ENCODE measurements at regions not wholly inside any gene's neighbourhood (a gene's known extent, or its start where the extent isn't known, plus 50 kb on each side); places are given as distances from the start of the nearest gene placed in this dataset.
"Not testable (repeated sequence)": the region's sequence is repeated elsewhere in the genome, so short reads cannot be mapped to it uniquely, and the experiment has no call there.

DNA sequence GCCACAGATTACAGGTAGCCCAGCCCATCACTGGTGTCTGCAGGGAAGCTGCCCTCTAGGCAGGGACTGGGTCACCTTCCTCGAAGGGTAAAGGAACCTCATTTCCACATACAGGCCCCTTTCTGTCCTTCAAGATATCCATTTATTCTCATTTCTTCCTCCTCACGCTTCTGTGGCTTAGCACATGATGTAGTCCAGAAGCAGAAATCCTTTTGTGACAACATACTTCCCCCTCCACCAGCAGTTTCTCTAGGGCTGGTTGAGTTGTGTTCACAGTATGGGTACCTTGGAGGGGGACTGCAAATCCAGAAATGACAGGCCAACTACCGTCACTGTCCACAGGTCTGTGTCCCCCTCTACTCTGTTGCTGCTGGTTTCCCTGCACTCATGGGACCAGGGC lies 364.9 kb downstream of the ANAPC1 start:
- no peak overlapping the region for H3K27ac ChIP-seq (ENCODE audit: low read depth, low read length, poor library complexity, severe bottlenecking)
- no peaks in the 10 kb centered on the region for H3K9me3 ChIP-seq (ENCODE audit: low read length)
- no peak overlapping the region for H2AFZ ChIP-seq (ENCODE audit: low read length)
- ChIA-PET POLR2A (no interaction called here), CTCF (ENCODE audit: unreplicated experiment) (no interaction called here)
- H3K4me3 ChIP-seq (ENCODE audit: low read depth, low read length, poor library complexity, severe bottlenecking) = no peak overlapping the region
- no peaks in the 10 kb centered on the region for H3K4me1 ChIP-seq (ENCODE audit: insufficient read depth, low read length, poor library complexity, severe bottlenecking)
- H3K79me2 ChIP-seq (ENCODE audit: insufficient read depth, low read depth, low read length) = no peaks in the 10 kb centered on the region
- no peak for DNase-seq (ENCODE audit: low spot score)
- TF ChIP-seq, protein P1, sequence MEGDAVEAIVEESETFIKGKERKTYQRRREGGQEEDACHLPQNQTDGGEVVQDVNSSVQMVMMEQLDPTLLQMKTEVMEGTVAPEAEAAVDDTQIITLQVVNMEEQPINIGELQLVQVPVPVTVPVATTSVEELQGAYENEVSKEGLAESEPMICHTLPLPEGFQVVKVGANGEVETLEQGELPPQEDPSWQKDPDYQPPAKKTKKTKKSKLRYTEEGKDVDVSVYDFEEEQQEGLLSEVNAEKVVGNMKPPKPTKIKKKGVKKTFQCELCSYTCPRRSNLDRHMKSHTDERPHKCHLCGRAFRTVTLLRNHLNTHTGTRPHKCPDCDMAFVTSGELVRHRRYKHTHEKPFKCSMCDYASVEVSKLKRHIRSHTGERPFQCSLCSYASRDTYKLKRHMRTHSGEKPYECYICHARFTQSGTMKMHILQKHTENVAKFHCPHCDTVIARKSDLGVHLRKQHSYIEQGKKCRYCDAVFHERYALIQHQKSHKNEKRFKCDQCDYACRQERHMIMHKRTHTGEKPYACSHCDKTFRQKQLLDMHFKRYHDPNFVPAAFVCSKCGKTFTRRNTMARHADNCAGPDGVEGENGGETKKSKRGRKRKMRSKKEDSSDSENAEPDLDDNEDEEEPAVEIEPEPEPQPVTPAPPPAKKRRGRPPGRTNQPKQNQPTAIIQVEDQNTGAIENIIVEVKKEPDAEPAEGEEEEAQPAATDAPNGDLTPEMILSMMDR (conservative IDR thresholded peaks at IDR 0.05; ENCODE audit: low read length) = no peak
- no peak for TF ChIP-seq EZH2phosphoT487 (IDR thresholded peaks at IDR 0.05; ENCODE audit: borderline replicate concordance, low read depth, low read length)
- H4K20me1 ChIP-seq (ENCODE audit: insufficient read depth, low read length) = no peaks in the 10 kb centered on the region
- H3K9me2 ChIP-seq (ENCODE audit: insufficient read depth, low read length) = no peaks in the 10 kb centered on the region
- BruUV-seq (replicated peaks) = no TSS peak
- intact Hi-C loops (cut with micrococcal nuclease; ENCODE audit: unreplicated experiment) = no loop called here
- no peak overlapping the region for H3K4me2 ChIP-seq (ENCODE audit: low read length)
- no peaks in the 10 kb centered on the region for H3K36me3 ChIP-seq (ENCODE audit: insufficient read depth, low read length)

DNA sequence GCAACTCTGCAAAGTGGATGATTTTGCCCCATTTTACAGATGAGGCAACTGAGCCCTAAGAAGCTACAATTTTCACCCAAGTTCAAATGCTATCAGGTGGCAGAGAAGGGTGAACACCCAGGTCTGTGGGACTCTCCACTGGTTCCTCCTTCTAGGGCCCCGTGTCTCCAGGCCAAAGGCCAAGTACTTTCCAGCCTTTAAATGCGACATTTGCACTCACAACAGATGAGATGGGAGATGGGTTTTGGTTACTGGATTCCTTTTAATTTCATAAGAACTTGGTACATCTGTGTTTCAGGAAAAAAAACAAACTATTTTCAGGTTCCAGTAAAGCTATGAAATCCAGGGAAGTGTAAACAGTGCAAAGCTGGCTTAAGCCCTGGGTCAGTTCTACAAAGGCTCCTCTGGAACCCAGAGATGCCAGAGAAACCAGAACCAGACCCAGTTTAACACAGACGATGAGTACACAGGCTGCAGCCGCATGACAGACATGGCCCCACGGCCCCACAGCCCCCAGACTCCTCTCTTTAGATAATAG lies 361.7 kb downstream of the ANAPC1 start:
- no peak overlapping the region for H3K4me3 ChIP-seq (ENCODE audit: low read depth, low read length, poor library complexity, severe bottlenecking)
- ChIA-PET CTCF (ENCODE audit: unreplicated experiment) (no interaction called here), POLR2A (no interaction called here)
- no TSS peak for BruUV-seq (replicated peaks)
- H4K20me1 ChIP-seq (ENCODE audit: insufficient read depth, low read length) = no peaks in the 10 kb centered on the region
- DNase-seq (ENCODE audit: low spot score) = no peak
- intact Hi-C loops (cut with micrococcal nuclease; ENCODE audit: unreplicated experiment) = no loop called here
- H3K4me1 ChIP-seq (ENCODE audit: insufficient read depth, low read length, poor library complexity, severe bottlenecking) = no peaks in the 10 kb centered on the region
- H3K79me2 ChIP-seq (ENCODE audit: insufficient read depth, low read depth, low read length) = no peaks in the 10 kb centered on the region
- no peak overlapping the region for H3K27ac ChIP-seq (ENCODE audit: low read depth, low read length, poor library complexity, severe bottlenecking)
- no peak for TF ChIP-seq EZH2phosphoT487 (IDR thresholded peaks at IDR 0.05; ENCODE audit: borderline replicate concordance, low read depth, low read length)
- TF ChIP-seq, protein P1 (conservative IDR thresholded peaks at IDR 0.05; ENCODE audit: low read length) = no peak
- no peak overlapping the region for H3K4me2 ChIP-seq (ENCODE audit: low read length)
- no peaks in the 10 kb centered on the region for H3K9me3 ChIP-seq (ENCODE audit: low read length)
- no peaks in the 10 kb centered on the region for H3K9me2 ChIP-seq (ENCODE audit: insufficient read depth, low read length)
- H3K36me3 ChIP-seq (ENCODE audit: insufficient read depth, low read length) = no peaks in the 10 kb centered on the region
- no peak overlapping the region for H2AFZ ChIP-seq (ENCODE audit: low read length)

DNA sequence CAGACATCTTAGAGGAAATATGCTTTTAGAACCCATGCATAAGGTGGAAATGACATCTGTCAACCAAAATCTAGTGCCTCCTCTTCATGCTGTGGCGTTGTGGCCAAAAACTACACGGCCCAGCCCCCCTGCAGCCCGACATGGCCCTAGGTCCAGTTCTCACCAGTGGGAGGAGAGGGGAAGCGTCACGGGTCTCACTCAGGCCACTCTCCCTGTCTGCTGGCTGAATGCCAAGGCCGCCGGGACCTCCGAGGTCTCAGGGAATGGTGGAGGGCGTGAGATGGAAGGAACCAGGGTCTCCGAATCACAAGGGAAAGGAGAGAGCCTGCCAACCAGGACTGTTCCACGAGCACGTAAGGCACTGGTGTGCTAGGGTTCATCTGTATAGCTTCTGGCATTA lies 361.0 kb downstream of the ANAPC1 start:
- Histone ChIP-seq H3K4me2 (ENCODE audit: low read length) (no peak overlapping the region), H3K4me3 (ENCODE audit: low read depth, low read length, poor library complexity, severe bottlenecking) (no peak overlapping the region)
- no peak for DNase-seq (ENCODE audit: low spot score)

DNA sequence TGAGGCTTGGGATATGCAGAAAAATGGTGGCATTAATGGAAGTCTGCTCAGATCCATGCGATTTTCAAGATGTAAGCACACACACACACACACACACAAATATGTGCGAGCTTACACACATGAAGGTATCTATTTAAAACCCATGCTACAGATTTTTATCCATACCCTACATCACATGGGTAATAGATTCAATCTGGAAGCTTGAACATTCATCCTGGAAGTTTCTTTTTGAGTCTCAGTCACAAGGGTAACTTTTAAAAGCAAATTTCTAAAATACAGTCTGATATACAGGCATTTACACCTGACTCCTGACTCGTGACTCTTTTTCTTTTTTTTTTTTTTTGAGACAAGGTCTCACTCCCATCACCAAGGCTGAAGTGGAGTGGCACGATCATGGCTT lies 359.0 kb downstream of the ANAPC1 start:
- CTCF ChIA-PET (ENCODE audit: unreplicated experiment); intact Hi-C loops (cut with micrococcal nuclease; ENCODE audit: unreplicated experiment); POLR2A ChIA-PET; DNase-seq (ENCODE audit: low spot score); H4K20me1 ChIP-seq (ENCODE audit: insufficient read depth, low read length); H3K27ac ChIP-seq (ENCODE audit: low read depth, low read length, poor library complexity, severe bottlenecking); H3K9me2 ChIP-seq (ENCODE audit: insufficient read depth, low read length); H3K4me3 ChIP-seq (ENCODE audit: low read depth, low read length, poor library complexity, severe bottlenecking); H2AFZ ChIP-seq (ENCODE audit: low read length); H3K4me1 ChIP-seq (ENCODE audit: insufficient read depth, low read length, poor library complexity, severe bottlenecking); H3K4me2 ChIP-seq (ENCODE audit: low read length); BruUV-seq (replicated peaks); H3K79me2 ChIP-seq (ENCODE audit: insufficient read depth, low read depth, low read length); H3K36me3 ChIP-seq (ENCODE audit: insufficient read depth, low read length); H3K9me3 ChIP-seq (ENCODE audit: low read length): not testable (repeated sequence)

More for the DNA sequence above, 361.0 kb downstream of the ANAPC1 start:
- BruUV-seq (replicated peaks) = no TSS peak
- ChIA-PET POLR2A (no interaction called here), CTCF (ENCODE audit: unreplicated experiment) (no interaction called here)
- H3K9me2 ChIP-seq (ENCODE audit: insufficient read depth, low read length) = no peaks in the 10 kb centered on the region
- no peaks in the 10 kb centered on the region for H3K79me2 ChIP-seq (ENCODE audit: insufficient read depth, low read depth, low read length)
- H3K27ac ChIP-seq (ENCODE audit: low read depth, low read length, poor library complexity, severe bottlenecking) = no peak overlapping the region
- no peaks in the 10 kb centered on the region for H3K9me3 ChIP-seq (ENCODE audit: low read length)
- H4K20me1 ChIP-seq (ENCODE audit: insufficient read depth, low read length) = no peaks in the 10 kb centered on the region
- intact Hi-C loops (cut with micrococcal nuclease; ENCODE audit: unreplicated experiment) = no loop called here
- no peak for TF ChIP-seq EZH2phosphoT487 (IDR thresholded peaks at IDR 0.05; ENCODE audit: borderline replicate concordance, low read depth, low read length)
- TF ChIP-seq, protein P1 (conservative IDR thresholded peaks at IDR 0.05; ENCODE audit: low read length) = no peak
- H3K36me3 ChIP-seq (ENCODE audit: insufficient read depth, low read length) = no peaks in the 10 kb centered on the region
- no peaks in the 10 kb centered on the region for H3K4me1 ChIP-seq (ENCODE audit: insufficient read depth, low read length, poor library complexity, severe bottlenecking)
- H2AFZ ChIP-seq (ENCODE audit: low read length) = no peak overlapping the region
